Tibial artery (tissue), 4 donors: ENCODE measurements at regions not wholly inside any gene's neighbourhood (a gene's known extent, or its start where the extent isn't known, plus 50 kb on each side); places are given as distances from the start of the nearest gene placed in this dataset.

Experiments used
- DNase-seq, 2 donors: peaks; one replicate each; pipeline ENCODE4 v3.0.0-alpha.2; 2019
- H3K27ac ChIP-seq, 2 donors: fragments of 200-600 bp; sonication (generic) in 1 of 2; 1 replicate in 1 of 2; 2 replicates in 1 of 2; pipeline ENCODE4 v1.5.1; 2018 to 2019; ENCODE audit warnings: mild to moderate bottlenecking in 1 of 2
- H3K27me3 ChIP-seq, 2 donors: fragments of 200-600 bp; sonication (generic) in 1 of 2; one replicate each; pipeline versions ENCODE4 v1.5.1 to v1.6.0; 2016 to 2019
- H3K36me3 ChIP-seq, 3 donors: fragments of 200-600 bp; sonication (generic) in 2 of 3; one replicate each; pipeline ENCODE4 v1.5.1; 2016 to 2019; ENCODE audit warnings: mild to moderate bottlenecking in 2 of 3
- H3K4me1 ChIP-seq, 4 donors: fragments of 200-600 bp; sonication (generic) in 2 of 4; 1 replicate in 3 of 4; 2 replicates in 1 of 4; pipeline ENCODE4 v1.5.1; 2016 to 2019
- H3K4me3 ChIP-seq, 2 donors: fragments of 200-600 bp; sonication (generic) in 1 of 2; 1 replicate in 1 of 2; 2 replicates in 1 of 2; pipeline ENCODE4 v1.5.1; 2018 to 2019; ENCODE audit warnings: mild to moderate bottlenecking in 2 of 2
- H3K9me3 ChIP-seq, 3 donors: fragments of 200-600 bp; sonication (generic) in 1 of 3; one replicate each; pipeline ENCODE4 v1.5.1; 2016 to 2019
- CTCF ChIP-seq, 2 experiments: fragments of 200-600 bp in 1 of 2; fragments of 450-650 bp in 1 of 2; IDR thresholded peaks; one replicate each; pipeline ENCODE4 v1.5.1; 2017 to 2019; ENCODE audit warnings: antibody characterized with exemption in 2 of 2, mild to moderate bottlenecking in 1 of 2, moderate library complexity in 1 of 2
- intact Hi-C: fragments of 100-400 bp; cut with DNase I; formaldehyde crosslinking; loops from one replicate; pipeline ENCODE4 v1.15.0; 2023; ENCODE audit warnings: low total_unique reads

GRCh38 chr13:87287721-87288120 is 383.4 kb upstream of the SLITRK5 start:
- H3K27ac ChIP-seq: no peak overlapping the region
- H3K4me1 ChIP-seq: no peaks in the 10 kb centered on the region
- no peaks in the 10 kb centered on the region for H3K36me3 ChIP-seq
- intact Hi-C loops: no loop called here
- no peak overlapping the region for H3K4me3 ChIP-seq
- no peaks in the 10 kb centered on the region for H3K9me3 ChIP-seq
- no peak for DNase-seq
- TF ChIP-seq CTCF (IDR thresholded peaks at IDR 0.05): no peak
- H3K27me3 ChIP-seq: no peaks in the 10 kb centered on the region

GRCh38 chr13:87295636-87296035 is 375.5 kb upstream of the SLITRK5 start:
- no peak for TF ChIP-seq CTCF (IDR thresholded peaks at IDR 0.05)
- no peaks in the 10 kb centered on the region for H3K36me3 ChIP-seq
- H3K27ac ChIP-seq: no peak overlapping the region
- DNase-seq: no peak
- no peaks in the 10 kb centered on the region for H3K4me1 ChIP-seq
- no peak overlapping the region for H3K4me3 ChIP-seq
- no peaks in the 10 kb centered on the region for H3K27me3 ChIP-seq
- no peaks in the 10 kb centered on the region for H3K9me3 ChIP-seq
- intact Hi-C loops: no loop called here

DNA sequence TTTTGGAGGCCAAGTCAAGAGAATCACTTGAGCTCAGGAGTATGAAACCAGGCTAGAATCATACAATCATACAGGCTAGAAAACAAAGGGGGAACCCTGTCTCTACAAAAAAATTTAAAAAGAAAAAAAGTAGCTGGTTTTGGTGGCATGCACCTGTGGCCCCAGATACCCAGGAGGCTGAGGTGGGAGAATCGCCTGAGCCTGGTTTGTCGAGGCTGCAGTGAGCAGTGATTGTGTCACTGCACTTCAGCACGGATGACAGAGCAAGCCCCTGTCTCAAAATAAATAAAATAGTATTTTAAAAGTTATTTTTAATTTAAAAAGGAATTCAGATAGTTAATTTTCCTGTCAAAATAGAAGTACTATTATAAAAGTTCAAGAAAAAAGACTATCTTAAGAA is 369.1 kb upstream of the SLITRK5 start:
- no peak overlapping the region for H3K27ac ChIP-seq
- no peaks in the 10 kb centered on the region for H3K9me3 ChIP-seq
- TF ChIP-seq CTCF (IDR thresholded peaks at IDR 0.05): no peak
- no peak for DNase-seq
- H3K4me3 ChIP-seq: no peak overlapping the region
- H3K36me3 ChIP-seq: no peaks in the 10 kb centered on the region
- no peaks in the 10 kb centered on the region for H3K4me1 ChIP-seq
- H3K27me3 ChIP-seq: no peaks in the 10 kb centered on the region
- intact Hi-C loops: no loop called here

- no peak overlapping the region for H3K4me3 ChIP-seq
These were observed 368.2 kb upstream of the SLITRK5 start for GRCh38 chr13:87302931-87303330.

DNA sequence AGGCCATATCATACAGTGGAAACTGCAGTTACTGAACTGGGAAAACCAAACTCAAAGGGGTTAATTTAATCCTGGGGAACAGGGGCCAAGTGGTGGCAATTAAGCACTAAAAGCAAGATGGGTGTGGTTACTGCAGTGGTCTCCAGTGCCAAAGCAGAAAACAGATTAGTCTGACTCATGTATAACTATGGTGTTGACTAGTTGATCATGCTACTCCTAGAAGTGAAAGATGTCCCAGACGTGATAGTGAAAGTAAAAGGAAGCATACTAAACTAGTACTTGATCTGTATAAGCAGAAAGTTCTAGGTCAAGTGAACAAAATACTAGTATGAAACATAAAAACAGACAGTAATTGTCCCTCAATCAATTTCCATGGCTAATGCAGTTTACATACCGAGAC is 360.0 kb upstream of the SLITRK5 start:
- Histone ChIP-seq H3K4me3 (no peak overlapping the region), H3K27me3 (no peaks in the 10 kb centered on the region), H3K9me3 (no peaks in the 10 kb centered on the region), H3K27ac (no peak overlapping the region), H3K36me3 (no peaks in the 10 kb centered on the region), H3K4me1 (no peaks in the 10 kb centered on the region)
- intact Hi-C loops: no loop called here
- DNase-seq: no peak
- no peak for TF ChIP-seq CTCF (IDR thresholded peaks at IDR 0.05)

More at GRCh38 chr13:87302931-87303330, 368.2 kb upstream of the SLITRK5 start:
- DNase-seq: no peak
- H3K9me3 ChIP-seq: no peaks in the 10 kb centered on the region
- H3K36me3 ChIP-seq: no peaks in the 10 kb centered on the region
- no peaks in the 10 kb centered on the region for H3K4me1 ChIP-seq
- H3K27me3 ChIP-seq: no peaks in the 10 kb centered on the region
- H3K27ac ChIP-seq: no peak overlapping the region
- intact Hi-C loops: no loop called here
- no peak for TF ChIP-seq CTCF (IDR thresholded peaks at IDR 0.05)

- no peaks in the 10 kb centered on the region for H3K27me3 ChIP-seq
- DNase-seq: no peak
- no peaks in the 10 kb centered on the region for H3K36me3 ChIP-seq
- H3K27ac ChIP-seq: no peak overlapping the region
- no peaks in the 10 kb centered on the region for H3K4me1 ChIP-seq
- H3K9me3 ChIP-seq: no peaks in the 10 kb centered on the region
- TF ChIP-seq CTCF (IDR thresholded peaks at IDR 0.05): no peak
- intact Hi-C loops: no loop called here
- H3K4me3 ChIP-seq: no peak overlapping the region
These were observed 356.3 kb upstream of the SLITRK5 start for GRCh38 chr13:87314822-87315221.
